HG02885 (cell line): ENCODE measurements at regions not wholly inside any gene's neighbourhood (a gene's known extent, or its start where the extent isn't known, plus 50 kb on each side); places are given as distances from the start of the nearest gene placed in this dataset.

Source experiments
- ATAC-seq: cut with Tn5 transposase; IDR thresholded peaks from one replicate; pipeline ENCODE4 v1.9.1; 2021; ENCODE audit warnings: mild to moderate bottlenecking; ENCODE audit not compliant: unreplicated experiment, poor library complexity

GRCh38 chr7:16174253-16174652 is 247.1 kb downstream of the CRPPA start:
- ATAC-seq, result no peak

GRCh38 chr7:16172366-16172765 is 249.0 kb downstream of the CRPPA start:
- ATAC-seq, result no peak

- ATAC-seq, result no peak
Measured at GRCh38 chr7:16171928-16172327, 249.4 kb downstream of the CRPPA start.

GRCh38 chr7:16170671-16171070 is 250.7 kb downstream of the CRPPA start:
- no peak for ATAC-seq

- no peak for ATAC-seq
Measured at GRCh38 chr7:16169537-16169936, 251.8 kb downstream of the CRPPA start.

- ATAC-seq, result no peak
Measured at GRCh38 chr7:16167526-16167925, 253.8 kb downstream of the CRPPA start.

GRCh38 chr7:16144361-16144760 is 277.0 kb downstream of the CRPPA start:
- ATAC-seq, result no peak

GRCh38 chr7:16137944-16138343 is 283.4 kb downstream of the CRPPA start:
- ATAC-seq, result no peak

- no peak for ATAC-seq
Measured at GRCh38 chr7:16136896-16137295, 284.4 kb downstream of the CRPPA start.

GRCh38 chr7:16135658-16136057 is 285.7 kb downstream of the CRPPA start:
- no peak for ATAC-seq

GRCh38 chr7:16130111-16131110 is 290.9 kb downstream of the CRPPA start:
- ATAC-seq, result no peak

GRCh38 chr7:16129431-16130110 is 291.8 kb downstream of the CRPPA start:
- ATAC-seq, result no peak

GRCh38 chr7:16123117-16123770 is 298.1 kb downstream of the CRPPA start:
- no peak for ATAC-seq

GRCh38 chr7:16121876-16122390 is 299.4 kb downstream of the CRPPA start:
- no peak for ATAC-seq

- ATAC-seq, result no peak
Measured at GRCh38 chr7:16115374-16115773, 306.0 kb downstream of the CRPPA start.

- no peak for ATAC-seq
Measured at GRCh38 chr7:16114633-16115032, 306.7 kb downstream of the CRPPA start.

GRCh38 chr7:16114071-16114470 is 307.3 kb downstream of the CRPPA start:
- no peak for ATAC-seq

GRCh38 chr7:16113058-16113457 is 308.3 kb downstream of the CRPPA start:
- ATAC-seq, result no peak

GRCh38 chr7:16106869-16107268 is 314.5 kb downstream of the CRPPA start:
- ATAC-seq, result no peak

GRCh38 chr7:16106300-16106699 is 315.0 kb downstream of the CRPPA start:
- no peak for ATAC-seq
